Ovary (tissue), 3 donors: ENCODE measurements at regions not wholly inside any gene's neighbourhood (a gene's known extent, or its start where the extent isn't known, plus 50 kb on each side); places are given as distances from the start of the nearest gene placed in this dataset.

Source experiments
- EP300 ChIP-seq: sonication (generic); formaldehyde crosslinking; IDR thresholded peaks from one replicate; pipeline ENCODE4 v1.6.1; 2017; ENCODE audit warnings: antibody characterized with exemption
- POLR2A ChIP-seq: fragments of 450-650 bp; IDR thresholded peaks from one replicate; pipeline ENCODE4 v1.6.1; 2017; ENCODE audit warnings: antibody characterized with exemption, mild to moderate bottlenecking, moderate library complexity
- TF ChIP-seq, protein P1 (sequence below), 3 donors: fragments of 450-650 bp in 2 of 3; fragments of 200-600 bp in 1 of 3; IDR thresholded peaks; one replicate each; pipeline versions ENCODE4 v1.5.1 to v1.8.0; 2016 to 2022; ENCODE audit warnings: antibody characterized with exemption in 3 of 3, mild to moderate bottlenecking in 1 of 3
- donor health status: DM: no; HTN: no; CAD: no.

- no peak for TF ChIP-seq POLR2A
- TF ChIP-seq, protein P1, sequence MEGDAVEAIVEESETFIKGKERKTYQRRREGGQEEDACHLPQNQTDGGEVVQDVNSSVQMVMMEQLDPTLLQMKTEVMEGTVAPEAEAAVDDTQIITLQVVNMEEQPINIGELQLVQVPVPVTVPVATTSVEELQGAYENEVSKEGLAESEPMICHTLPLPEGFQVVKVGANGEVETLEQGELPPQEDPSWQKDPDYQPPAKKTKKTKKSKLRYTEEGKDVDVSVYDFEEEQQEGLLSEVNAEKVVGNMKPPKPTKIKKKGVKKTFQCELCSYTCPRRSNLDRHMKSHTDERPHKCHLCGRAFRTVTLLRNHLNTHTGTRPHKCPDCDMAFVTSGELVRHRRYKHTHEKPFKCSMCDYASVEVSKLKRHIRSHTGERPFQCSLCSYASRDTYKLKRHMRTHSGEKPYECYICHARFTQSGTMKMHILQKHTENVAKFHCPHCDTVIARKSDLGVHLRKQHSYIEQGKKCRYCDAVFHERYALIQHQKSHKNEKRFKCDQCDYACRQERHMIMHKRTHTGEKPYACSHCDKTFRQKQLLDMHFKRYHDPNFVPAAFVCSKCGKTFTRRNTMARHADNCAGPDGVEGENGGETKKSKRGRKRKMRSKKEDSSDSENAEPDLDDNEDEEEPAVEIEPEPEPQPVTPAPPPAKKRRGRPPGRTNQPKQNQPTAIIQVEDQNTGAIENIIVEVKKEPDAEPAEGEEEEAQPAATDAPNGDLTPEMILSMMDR (IDR thresholded peaks at IDR 0.05), result no peak
- TF ChIP-seq EP300, result no peak
These were observed 55.4 kb upstream of the RNU6-8 start for GRCh38 chr14:32258336-32258993.
